Left renal pelvis (tissue), 4 donors: ENCODE measurements at regions not wholly inside any gene's neighbourhood (a gene's known extent, or its start where the extent isn't known, plus 50 kb on each side); places are given as distances from the start of the nearest gene placed in this dataset.
"Not testable (repeated sequence)": the region's sequence is repeated elsewhere in the genome, so short reads cannot be mapped to it uniquely, and the experiment has no call there.

Experiments
- DNase-seq, 4 donors: peaks; one replicate each; pipeline ENCODE4 v3.0.0-alpha.2; 2013; ENCODE audit warnings: low read depth in 4 of 4, low spot score in 3 of 4

GRCh38 chr1:232328486-232329102, 301.3 kb downstream of the SIPA1L2 start:
- no peak for DNase-seq

GRCh38 chr1:232327899-232328298, 302.0 kb downstream of the SIPA1L2 start:
- no peak for DNase-seq

DNA sequence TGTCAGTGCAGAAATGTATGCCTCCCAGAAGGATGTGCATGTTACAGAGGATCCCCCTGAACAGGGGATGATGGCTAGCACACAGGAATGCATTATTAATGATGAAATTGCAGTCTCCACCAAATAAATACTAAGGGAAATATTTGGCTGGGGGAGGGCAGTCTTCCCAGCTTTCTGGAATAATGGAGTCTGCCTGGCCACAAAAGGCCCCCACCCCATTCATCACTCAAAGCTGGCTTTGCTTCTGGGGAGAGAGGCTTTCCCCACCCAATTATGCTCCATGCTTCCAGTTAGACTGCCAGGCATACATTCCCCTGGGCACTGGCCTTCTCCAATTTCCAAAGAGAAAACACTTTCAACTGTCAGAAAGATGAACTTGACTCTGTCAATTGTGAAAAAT, 302.7 kb downstream of the SIPA1L2 start:
- no peak for DNase-seq

DNA sequence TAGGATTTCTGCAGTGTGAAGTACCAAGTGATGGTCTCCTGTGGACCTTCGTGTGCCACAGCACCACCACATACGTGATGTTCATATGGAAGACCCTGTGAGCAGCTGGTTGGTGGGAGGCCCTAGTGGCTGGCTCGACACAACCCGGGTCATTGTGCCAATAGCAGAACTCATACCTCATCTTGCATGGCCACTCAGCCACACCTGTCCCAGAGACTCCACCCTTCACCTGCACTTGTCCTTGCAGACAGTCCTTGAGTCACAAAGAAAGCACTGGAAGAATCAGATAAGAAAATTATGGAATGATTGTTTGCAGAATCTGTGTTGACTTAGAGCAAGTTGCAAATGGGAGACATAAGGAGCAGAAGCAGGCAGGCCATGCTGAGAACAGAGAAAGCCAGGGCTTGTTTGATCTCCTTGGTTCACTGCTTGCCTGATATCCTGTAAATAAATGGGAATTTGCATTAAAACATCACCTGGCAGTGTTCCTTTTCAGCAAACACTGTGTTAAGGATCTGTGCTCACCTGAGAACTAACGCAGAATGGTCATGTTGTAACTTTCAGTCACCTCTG, 307.7 kb downstream of the SIPA1L2 start:
- no peak for DNase-seq

DNA sequence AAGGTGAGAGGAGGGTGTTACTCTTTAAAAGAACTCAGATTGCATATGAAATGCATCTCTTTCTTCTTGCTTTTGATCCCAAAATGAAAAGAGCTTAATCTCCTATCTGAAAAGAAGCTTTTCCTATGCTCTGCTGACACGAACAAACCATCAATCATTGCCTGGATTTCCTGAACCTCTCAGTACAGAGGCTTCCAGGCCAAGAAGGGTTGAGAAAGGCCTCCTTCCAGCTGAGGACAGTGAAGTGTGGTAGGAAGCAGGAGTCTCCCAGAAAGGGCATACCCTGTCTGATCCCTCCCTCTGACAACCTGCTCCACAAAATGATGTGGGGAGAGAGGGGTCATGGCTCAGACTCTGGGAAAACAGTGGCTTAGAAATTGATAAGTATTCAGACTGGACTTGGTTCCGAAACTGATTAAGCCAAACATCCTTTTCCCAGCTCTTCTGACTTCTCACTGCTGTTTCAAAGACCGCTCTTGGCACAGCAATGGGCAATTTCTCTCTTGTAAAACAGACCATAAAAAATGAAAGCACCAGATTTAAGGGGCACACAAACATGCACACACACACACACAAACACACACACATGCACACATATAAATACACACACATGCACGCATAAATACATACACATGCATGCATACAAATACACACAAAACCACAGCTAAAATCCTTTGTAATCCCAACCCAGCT, 310.3 kb downstream of the SIPA1L2 start:
- no peak for DNase-seq

- no peak for DNase-seq
These were observed 310.9 kb downstream of the SIPA1L2 start for GRCh38 chr1:232319072-232319471.

DNA sequence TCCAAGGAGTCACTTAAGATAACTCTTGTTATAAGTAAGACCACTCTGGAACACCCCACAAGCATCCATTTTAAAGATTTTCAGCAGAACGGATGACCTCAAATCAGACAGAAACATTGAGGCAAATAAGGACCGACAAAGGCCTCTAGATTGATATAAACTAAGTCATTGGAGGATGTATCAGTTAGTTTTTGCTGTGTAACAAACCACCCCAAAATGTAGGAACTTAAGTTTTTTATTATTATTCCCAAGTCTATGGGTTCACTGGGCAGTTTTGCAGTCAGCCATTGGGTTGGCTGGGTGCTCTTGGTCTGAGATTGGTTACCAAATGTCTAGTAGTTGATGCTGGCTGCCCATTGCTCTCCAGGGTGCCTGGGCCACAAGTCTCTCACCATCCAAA, 311.8 kb downstream of the SIPA1L2 start:
- no peak for DNase-seq

DNA sequence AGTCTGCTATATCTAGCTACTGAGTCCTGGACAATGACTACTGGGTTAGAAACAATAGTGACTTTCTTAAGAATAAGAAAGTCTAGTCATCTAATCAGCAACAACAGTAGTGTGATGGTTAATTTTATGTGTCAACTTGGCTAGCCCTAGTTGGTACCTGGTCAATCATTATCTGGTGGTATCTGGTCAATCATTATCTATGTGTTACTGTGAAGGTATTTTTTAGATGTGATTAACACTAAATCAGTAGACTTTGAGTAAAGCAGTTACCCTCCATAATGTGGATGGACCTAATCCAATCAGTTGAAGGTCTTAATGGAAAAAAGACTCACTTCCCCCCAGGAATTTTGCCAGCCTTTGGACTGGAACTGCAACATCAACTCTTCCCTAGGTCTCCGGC, 312.6 kb downstream of the SIPA1L2 start:
- no peak for DNase-seq

GRCh38 chr1:232316864-232317263, 313.1 kb downstream of the SIPA1L2 start:
- no peak for DNase-seq

DNA sequence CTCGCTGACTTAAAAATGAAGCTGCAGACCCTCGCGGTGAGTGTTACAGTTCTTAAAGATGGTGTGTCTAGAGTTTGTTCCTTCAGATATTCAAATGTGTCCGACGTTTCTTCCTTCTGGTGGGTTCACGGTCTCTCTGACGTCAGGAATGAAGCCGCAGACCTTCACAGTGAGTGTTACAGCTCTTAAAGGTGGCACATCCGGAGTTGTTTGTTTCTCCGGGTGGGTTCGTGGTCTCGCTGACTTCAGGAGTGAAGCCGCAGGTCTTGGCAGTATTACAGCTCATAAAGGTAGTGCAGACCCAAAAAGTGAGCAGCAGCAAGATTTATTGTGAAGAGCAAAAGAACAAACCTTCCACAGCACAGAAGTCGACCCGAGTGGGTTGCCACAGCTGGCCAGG, 316.1 kb downstream of the SIPA1L2 start:
- not testable (repeated sequence) for DNase-seq

DNA sequence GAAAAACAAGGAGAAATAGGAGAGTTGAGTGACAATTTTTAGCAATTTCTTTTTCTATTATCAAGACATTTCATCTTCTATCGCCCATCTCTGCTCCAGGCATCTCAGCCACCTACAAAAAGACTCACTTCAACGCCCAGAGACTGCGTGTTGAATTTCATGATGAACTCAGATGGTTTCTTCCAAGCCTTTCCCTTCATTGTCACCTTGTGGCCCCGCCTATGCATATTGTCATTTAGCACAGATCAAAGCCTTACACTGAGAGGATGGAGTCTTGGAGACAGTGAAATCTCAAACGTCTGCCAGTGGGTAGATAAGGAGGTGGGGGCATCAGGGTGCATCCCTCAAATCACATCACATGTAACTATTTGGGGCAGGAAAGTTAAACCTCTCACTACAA, 319.4 kb downstream of the SIPA1L2 start:
- DNase-seq, result no peak

DNA sequence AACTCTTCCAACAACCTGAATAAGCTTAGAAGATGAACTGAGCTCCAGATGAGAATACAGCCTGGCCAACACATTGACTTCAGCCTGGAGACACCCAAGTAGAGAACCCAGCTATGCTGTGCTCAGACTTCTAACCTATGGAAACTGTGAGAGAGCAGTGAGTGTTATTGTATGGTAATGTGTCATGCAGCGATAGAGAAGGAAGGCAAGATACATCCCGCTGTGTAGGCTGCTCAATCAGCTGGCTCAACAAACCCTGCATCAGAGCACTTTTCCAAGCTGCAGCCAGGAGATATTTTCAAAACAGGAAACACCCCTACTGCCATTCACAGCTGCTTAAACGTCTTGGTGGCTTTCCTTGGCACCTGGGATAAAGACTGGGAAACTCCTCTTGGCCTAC, 321.3 kb downstream of the SIPA1L2 start:
- no peak for DNase-seq

DNA sequence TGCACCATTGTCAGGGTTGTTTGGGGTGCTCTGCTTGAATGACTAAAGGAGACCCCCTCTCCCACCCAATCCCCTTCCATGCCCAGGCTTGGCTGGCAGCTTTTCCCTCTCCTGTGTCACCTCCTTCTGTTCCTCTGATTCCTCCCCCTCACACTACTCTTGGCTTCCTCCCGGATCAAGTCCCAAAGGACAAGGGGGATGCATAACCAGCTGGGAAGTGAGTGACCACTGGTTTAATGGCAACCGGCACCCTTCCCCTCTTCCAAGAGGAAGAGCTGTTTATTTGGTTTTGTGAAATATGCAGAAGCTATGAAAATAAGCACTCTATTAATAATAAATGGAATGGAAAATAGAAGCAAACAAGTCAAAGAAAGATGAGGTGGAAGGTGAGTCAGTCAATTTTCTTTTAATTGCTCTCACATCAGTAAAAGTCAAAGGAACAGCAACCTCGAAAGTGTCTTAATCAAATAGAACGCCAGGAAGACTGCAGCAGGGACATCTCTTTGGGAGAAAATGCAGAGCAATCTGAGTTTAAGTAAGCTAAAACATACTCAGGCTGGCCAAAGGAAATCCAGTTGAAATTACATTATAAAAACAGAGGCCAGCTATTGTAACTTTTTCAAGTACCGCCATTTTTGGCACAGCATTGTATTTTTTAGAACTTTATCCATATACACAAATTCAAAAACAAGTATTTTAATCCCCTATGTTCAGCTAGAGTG, 322.5 kb downstream of the SIPA1L2 start:
- DNase-seq, result no peak

GRCh38 chr1:232306269-232306961, 323.5 kb downstream of the SIPA1L2 start:
- DNase-seq, result peak in 2 of 4 donors; percentile 49 to 53

DNA sequence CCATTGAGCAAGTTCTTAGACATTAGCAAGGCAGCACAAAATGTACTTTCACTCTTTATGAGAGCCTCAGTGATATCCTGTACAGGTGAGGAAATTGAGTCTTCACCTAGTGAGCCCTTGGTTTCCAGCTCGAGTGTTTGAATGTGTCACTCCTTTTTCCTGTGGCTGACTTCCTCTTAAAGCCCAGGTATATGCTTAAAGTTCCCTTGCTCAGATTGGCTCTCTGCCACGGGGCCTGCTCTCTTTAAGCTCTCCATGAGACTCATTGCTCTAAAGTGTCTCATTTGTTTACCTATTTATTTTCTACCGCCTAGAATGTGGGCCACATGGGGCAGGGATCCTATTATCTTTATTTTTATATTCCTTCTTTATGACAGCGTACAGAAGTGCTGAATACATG, 324.9 kb downstream of the SIPA1L2 start:
- DNase-seq, result no peak

DNA sequence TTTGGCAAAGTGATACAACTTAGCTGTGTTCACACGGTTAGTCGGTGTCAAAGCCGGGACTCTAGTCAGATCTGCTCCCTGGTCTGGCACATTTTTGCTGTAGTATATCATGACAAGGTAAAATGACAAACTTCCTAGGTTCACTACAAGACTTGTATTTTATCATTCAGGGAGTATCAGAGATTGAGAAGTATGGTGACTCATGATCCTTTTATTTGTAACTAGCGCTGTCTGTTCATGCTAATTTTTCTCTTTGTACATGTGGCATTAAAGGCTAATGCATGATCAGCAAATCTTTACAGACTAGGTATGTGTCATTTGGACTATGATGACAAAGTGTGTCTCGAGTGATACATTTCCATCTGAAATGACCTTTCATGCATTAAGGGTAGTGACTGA, 326.7 kb downstream of the SIPA1L2 start:
- DNase-seq, result no peak

DNA sequence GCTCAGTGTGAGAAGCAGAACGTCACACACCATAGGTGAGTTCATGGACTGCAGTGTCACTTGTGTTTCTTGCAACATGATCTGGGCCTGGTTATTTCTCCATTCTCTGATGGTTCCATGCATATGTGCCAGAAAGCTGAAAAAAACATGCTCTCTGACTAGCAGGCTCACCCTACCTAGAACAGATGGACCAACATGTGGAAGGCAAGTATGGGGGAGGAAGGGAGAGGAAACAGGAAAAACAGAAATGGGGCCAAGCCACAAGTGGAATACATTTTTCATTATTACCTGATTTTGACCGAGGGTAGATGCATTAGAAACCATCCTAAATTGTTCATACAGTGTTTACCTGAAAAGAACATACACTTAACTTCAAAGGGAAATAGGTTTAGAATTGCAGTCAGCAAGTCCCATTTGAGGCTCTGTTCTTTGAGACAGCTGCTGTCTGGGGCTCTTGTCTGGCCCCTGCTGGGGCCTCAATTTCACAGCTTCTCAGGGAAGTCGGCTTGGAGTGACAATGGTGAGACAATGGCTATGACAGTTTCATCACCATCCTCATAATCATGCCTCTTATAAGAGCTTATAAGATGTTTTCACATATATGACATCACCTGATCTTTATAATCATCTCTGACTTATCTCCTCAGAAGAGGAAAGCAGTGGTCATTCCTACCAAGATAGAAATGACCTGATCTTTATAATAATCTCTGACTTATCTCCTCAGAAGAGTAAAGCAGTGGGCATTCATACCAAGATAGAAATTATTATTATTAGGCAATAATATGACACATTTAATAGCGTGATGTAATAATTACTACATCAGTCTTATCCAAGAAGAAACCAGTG, 327.3 kb downstream of the SIPA1L2 start:
- no peak for DNase-seq

DNA sequence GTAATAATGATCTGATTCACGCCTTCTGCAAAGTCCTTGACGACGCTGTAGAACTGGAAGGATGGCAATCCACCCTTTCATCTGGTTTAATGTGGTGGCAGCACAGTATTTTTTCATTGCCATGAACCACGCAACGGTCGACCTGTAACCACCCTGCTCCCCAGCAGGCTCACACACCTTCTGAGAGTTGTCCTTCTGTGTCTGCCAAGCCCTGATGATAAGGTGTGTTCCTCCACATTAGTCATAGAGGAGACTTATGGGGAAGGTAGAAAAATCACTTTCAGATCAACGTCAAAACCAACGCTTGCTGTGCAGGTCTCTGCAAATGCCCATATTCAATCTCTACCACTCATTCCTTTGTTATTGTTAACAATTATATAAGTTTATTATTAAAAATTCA, 328.7 kb downstream of the SIPA1L2 start:
- DNase-seq, result no peak

GRCh38 chr1:232300466-232300865, 329.5 kb downstream of the SIPA1L2 start:
- DNase-seq, result no peak

DNA sequence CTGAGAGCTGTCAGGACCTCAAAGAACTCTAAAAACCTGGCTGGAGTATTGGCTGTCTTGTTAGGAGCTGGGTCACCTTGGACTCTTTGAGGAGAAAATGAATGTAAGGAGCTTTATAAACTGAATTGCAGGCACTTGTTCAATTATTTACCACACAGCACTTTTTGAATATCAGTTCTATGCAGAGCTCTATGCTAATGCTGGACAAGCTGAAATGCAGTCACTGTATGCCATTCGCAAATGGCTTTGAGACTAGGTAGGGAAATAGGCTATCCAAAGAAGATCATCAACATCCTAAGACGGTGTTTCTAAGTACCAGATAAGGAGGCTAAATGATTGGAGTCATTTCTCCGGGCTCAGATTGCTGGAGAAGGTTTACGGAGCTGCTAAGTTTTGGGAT, 333.5 kb downstream of the SIPA1L2 start:
- DNase-seq, result no peak
